ENCODE measurements at regions not wholly inside any gene's neighbourhood (a gene's known extent, or its start where the extent isn't known, plus 50 kb on each side); places are given as distances from the start of the nearest gene placed in this dataset.
"Not testable (repeated sequence)": the region's sequence is repeated elsewhere in the genome, so short reads cannot be mapped to it uniquely, and the experiment has no call there.

GRCh38 chr2:195238826-195239225 is 418.2 kb upstream of the SLC39A10 start:
- TF ChIP-seq CTCF (IDR thresholded peaks at IDR 0.05): no peak
- no peak for TF ChIP-seq ZFX (IDR thresholded peaks at IDR 0.05; ENCODE audit: borderline replicate concordance)
- H3K27ac ChIP-seq: no peak overlapping the region

DNA sequence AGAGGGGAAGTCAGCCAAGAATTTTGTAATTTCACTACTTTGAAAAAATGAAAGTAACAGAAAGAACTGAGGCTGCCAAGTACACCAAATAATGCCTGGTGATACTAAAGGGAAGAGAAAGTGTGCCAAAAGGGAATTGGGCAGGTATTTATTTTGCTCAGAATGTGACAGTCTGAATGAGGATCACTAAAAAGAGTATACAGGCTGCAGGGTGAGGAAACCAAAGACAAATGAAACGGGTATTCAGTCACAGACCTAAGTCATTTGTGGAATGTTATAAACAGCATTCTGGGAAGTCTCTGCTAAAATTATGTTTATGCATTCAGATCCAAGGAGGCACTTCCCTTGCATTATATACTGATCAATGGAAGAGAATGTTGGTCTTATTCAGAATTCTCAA is 418.6 kb upstream of the SLC39A10 start:
- TF ChIP-seq ZFX (IDR thresholded peaks at IDR 0.05; ENCODE audit: borderline replicate concordance) (no peak), CTCF (IDR thresholded peaks at IDR 0.05) (no peak)
- H3K27ac ChIP-seq: no peak overlapping the region

- H3K27ac ChIP-seq: not testable (repeated sequence)
Measured at GRCh38 chr2:195228547-195228946, 428.5 kb upstream of the SLC39A10 start.

DNA sequence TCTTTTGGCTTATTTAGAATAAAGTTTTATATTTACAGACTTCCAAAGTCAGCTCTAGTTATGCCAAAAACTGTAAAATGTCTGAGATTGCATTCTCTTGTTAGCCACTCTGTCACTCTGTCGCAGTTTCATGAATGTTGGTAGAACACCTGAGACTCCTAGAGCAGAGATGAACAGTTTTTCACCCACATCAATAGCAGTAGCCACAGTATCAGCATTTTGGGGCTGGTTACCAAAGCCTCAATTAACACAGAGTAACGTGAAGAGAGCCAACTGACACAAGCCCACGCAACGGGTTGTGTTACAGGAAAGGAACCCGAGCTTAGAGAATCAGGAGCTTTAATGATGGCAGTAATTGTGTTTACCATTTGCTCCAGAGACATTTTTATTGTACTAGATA is 443.0 kb upstream of the SLC39A10 start:
- H3K27ac ChIP-seq: no peak overlapping the region

DNA sequence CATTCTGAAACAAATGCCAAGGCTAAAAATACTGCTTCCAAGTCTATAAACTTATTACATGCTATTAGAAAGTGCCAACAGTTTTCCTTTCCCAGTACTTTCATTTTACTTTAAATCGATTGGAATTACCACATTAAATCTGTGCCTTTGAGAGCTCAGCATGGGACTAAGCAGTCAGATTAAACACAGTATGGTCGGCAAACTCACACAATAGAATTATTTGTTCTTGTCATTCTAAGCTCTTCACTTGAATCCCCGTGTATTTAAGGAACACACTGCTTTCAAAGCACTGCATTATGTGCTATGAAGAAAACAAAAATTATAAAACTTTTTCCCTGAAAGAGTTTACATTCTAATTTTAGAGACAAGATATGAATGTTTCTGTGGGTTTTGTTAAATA is 444.4 kb upstream of the SLC39A10 start:
- TF ChIP-seq ZFX (IDR thresholded peaks at IDR 0.05; ENCODE audit: borderline replicate concordance) (no peak), CTCF (IDR thresholded peaks at IDR 0.05) (no peak)
- no peak overlapping the region for H3K27ac ChIP-seq

More for the DNA sequence above, 443.0 kb upstream of the SLC39A10 start:
- TF ChIP-seq ZFX (IDR thresholded peaks at IDR 0.05; ENCODE audit: borderline replicate concordance) (no peak), CTCF (IDR thresholded peaks at IDR 0.05) (no peak)

GRCh38 chr2:195202163-195202845 is 454.7 kb upstream of the SLC39A10 start:
- TF ChIP-seq ZFX (IDR thresholded peaks at IDR 0.05; ENCODE audit: borderline replicate concordance): no peak
- no peak for TF ChIP-seq CTCF (IDR thresholded peaks at IDR 0.05)
- no peak overlapping the region for H3K27ac ChIP-seq

DNA sequence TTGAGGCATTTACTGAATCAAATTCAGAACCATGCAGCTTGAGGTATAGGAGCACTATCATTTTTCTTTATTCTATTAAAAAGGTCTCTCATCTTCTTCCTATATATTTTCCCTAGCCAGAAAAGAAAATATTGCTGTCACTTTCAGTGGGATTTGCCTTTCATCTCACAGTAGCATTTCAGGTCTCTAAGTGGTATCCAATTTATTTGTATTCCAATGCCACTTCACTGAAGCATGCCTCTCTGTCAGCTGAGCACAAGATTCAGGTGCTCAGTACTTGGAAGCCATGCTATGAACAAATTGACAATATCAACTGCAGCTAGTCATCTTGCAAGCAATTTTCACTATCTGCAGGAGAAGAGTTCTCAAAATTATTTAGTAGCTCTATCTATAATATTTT is 457.2 kb upstream of the SLC39A10 start:
- H3K27ac ChIP-seq: no peak overlapping the region
- TF ChIP-seq ZFX (IDR thresholded peaks at IDR 0.05; ENCODE audit: borderline replicate concordance) (no peak), CTCF (IDR thresholded peaks at IDR 0.05) (no peak)

Data from 22Rv1 (cell line).